Gastrocnemius medialis (tissue), 4 donors: ENCODE measurements at regions not wholly inside any gene's neighbourhood (a gene's known extent, or its start where the extent isn't known, plus 50 kb on each side); places are given as distances from the start of the nearest gene placed in this dataset.
"Not testable (repeated sequence)": the region's sequence is repeated elsewhere in the genome, so short reads cannot be mapped to it uniquely, and the experiment has no call there.

Experiments
- ATAC-seq, 2 donors: fragments of 150-250 bp; one replicate each; pipeline ENCODE4 v1.9.1; 2016
- DNase-seq, 2 donors: peaks; one replicate each; pipeline ENCODE4 v3.0.0-alpha.2; 2019
- H3K27ac ChIP-seq, 4 donors: fragments of 200-600 bp; sonication (generic); 1 replicate in 1 of 4; 2 replicates in 3 of 4; pipeline ENCODE4 v1.5.1; 2016 to 2018; ENCODE audit warnings: mild to moderate bottlenecking in 2 of 4, moderate library complexity in 1 of 4
- H3K27me3 ChIP-seq, 3 donors: fragments of 200-600 bp; sonication (generic) in 2 of 3; 1 replicate in 1 of 3; 2 replicates in 2 of 3; pipeline versions ENCODE4 v1.5.1 to v1.6.0; 2016 to 2019; ENCODE audit warnings: mild to moderate bottlenecking in 1 of 3, moderate library complexity in 1 of 3
- H3K36me3 ChIP-seq, 2 donors: fragments of 200-600 bp; sonication (generic) in 1 of 2; one replicate each; pipeline ENCODE4 v1.5.1; 2017 to 2018
- H3K4me1 ChIP-seq, 2 donors: fragments of 200-600 bp; sonication (generic) in 1 of 2; one replicate each; pipeline ENCODE4 v1.5.1; 2016 to 2017; ENCODE audit warnings: mild to moderate bottlenecking in 2 of 2
- H3K4me3 ChIP-seq, 4 donors: fragments of 200-600 bp; sonication (generic) in 3 of 4; 1 replicate in 1 of 4; 2 replicates in 3 of 4; pipeline ENCODE4 v1.5.1; 2016 to 2019; ENCODE audit warnings: mild to moderate bottlenecking in 2 of 4
- H3K9me3 ChIP-seq, 3 donors: fragments of 200-600 bp; sonication (generic) in 2 of 3; 1 replicate in 1 of 3; 2 replicates in 2 of 3; pipeline ENCODE4 v1.5.1; 2016 to 2019
- POLR2A ChIP-seq, 2 donors: fragments of 450-650 bp; IDR thresholded peaks; one replicate each; pipeline ENCODE4 v1.6.1; 2017; ENCODE audit warnings: antibody characterized with exemption in 2 of 2, mild to moderate bottlenecking in 2 of 2, moderate library complexity in 2 of 2
- in situ Hi-C, 4 donors: fragments of 200-750 bp; cut with MboI; loops; one replicate each; pipeline versions ENCODE4 v1.15.0 to v1.8.0; 2017; ENCODE audit warnings: low sequenced_read_pairs in 4 of 4
- intact Hi-C: fragments of 100-400 bp; cut with DNase I; formaldehyde crosslinking; loops from one replicate; pipeline ENCODE4 v1.15.1; 2023; ENCODE audit warnings: low total_unique reads
- TF ChIP-seq, protein P1 (sequence below), 5 experiments: fragments of 450-650 bp in 3 of 5; fragments of 200-600 bp in 2 of 5; sonication (generic) in 2 of 5; IDR thresholded peaks in 4 of 5; conservative IDR thresholded peaks in 1 of 5; 1 replicate in 4 of 5; 2 replicates in 1 of 5; pipeline ENCODE4 v1.5.1; 2016 to 2019; ENCODE audit warnings: antibody characterized with exemption in 5 of 5, mild to moderate bottlenecking in 3 of 5, moderate library complexity in 3 of 5

DNA sequence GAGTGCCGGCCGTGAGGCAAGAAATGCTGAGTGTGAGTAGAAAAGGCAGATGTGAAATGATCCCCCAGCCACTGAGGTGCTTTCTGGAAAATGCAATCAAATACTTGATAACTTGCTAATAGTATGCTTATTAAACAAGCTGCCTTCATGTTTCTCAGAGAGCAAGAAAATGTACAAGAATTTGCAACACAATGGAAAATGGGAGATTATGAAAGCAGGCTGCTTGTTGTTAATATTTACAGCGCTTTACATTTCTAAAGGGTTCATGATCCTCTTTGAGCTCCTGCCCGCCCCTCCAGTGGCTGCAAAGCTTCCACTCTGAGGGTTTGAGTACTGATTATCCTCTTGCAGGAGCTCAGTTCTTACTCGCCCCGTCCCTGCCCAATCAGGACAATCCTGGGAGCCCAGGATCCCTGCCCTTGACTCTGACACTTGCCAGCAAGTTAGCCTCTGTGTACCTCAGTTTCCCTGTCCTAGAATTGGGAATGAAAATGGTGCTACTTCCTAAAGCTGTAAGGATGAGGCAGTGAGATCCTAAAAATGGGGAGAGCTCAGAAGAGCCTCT lies 645.1 kb downstream of the TBC1D22A start:
- DNase-seq: no peak
- intact Hi-C loops: no loop called here
- H3K27ac ChIP-seq: no peak overlapping the region
- no peaks in the 10 kb centered on the region for H3K9me3 ChIP-seq
- H3K36me3 ChIP-seq: no peaks in the 10 kb centered on the region
- TF ChIP-seq POLR2A (IDR thresholded peaks at IDR 0.05): no peak
- TF ChIP-seq, protein P1, sequence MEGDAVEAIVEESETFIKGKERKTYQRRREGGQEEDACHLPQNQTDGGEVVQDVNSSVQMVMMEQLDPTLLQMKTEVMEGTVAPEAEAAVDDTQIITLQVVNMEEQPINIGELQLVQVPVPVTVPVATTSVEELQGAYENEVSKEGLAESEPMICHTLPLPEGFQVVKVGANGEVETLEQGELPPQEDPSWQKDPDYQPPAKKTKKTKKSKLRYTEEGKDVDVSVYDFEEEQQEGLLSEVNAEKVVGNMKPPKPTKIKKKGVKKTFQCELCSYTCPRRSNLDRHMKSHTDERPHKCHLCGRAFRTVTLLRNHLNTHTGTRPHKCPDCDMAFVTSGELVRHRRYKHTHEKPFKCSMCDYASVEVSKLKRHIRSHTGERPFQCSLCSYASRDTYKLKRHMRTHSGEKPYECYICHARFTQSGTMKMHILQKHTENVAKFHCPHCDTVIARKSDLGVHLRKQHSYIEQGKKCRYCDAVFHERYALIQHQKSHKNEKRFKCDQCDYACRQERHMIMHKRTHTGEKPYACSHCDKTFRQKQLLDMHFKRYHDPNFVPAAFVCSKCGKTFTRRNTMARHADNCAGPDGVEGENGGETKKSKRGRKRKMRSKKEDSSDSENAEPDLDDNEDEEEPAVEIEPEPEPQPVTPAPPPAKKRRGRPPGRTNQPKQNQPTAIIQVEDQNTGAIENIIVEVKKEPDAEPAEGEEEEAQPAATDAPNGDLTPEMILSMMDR (IDR thresholded peaks at IDR 0.05 in 4 of 5, conservative IDR thresholded peaks at IDR 0.05 in 1 of 5): no peak
- H3K27me3 ChIP-seq: no peaks in the 10 kb centered on the region
- ATAC-seq: no peak
- no peaks in the 10 kb centered on the region for H3K4me1 ChIP-seq
- H3K4me3 ChIP-seq: no peak overlapping the region
- in situ Hi-C loops: no loop called here

DNA sequence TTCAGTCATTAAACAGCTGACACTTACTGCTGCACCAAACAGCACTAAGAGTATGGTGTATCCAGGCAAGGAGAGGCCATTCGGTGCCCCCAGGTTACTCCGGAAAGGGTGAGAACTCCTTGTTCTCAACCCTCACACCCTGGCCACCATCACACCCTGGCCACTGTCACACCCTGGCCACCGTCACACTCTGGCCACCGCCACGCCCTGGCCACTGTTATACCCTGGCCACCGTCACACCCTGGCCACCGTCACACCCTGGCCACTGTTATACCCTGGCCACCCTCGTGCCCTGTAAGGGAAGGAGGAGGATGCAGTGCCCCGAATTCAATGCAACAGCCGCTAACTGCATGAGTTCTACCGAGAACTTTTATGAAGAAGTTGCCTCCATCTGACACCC lies 644.4 kb downstream of the TBC1D22A start:
- ATAC-seq (no peak), DNase-seq (no peak)
- in situ Hi-C loops (no loop called here), intact Hi-C loops (no loop called here)
- Histone ChIP-seq H3K9me3 (no peaks in the 10 kb centered on the region), H3K4me1 (no peaks in the 10 kb centered on the region), H3K4me3 (no peak overlapping the region), H3K27ac (no peak overlapping the region), H3K36me3 (no peaks in the 10 kb centered on the region), H3K27me3 (no peaks in the 10 kb centered on the region)
- TF ChIP-seq, protein P1 (IDR thresholded peaks at IDR 0.05 in 4 of 5, conservative IDR thresholded peaks at IDR 0.05 in 1 of 5): no peak

DNA sequence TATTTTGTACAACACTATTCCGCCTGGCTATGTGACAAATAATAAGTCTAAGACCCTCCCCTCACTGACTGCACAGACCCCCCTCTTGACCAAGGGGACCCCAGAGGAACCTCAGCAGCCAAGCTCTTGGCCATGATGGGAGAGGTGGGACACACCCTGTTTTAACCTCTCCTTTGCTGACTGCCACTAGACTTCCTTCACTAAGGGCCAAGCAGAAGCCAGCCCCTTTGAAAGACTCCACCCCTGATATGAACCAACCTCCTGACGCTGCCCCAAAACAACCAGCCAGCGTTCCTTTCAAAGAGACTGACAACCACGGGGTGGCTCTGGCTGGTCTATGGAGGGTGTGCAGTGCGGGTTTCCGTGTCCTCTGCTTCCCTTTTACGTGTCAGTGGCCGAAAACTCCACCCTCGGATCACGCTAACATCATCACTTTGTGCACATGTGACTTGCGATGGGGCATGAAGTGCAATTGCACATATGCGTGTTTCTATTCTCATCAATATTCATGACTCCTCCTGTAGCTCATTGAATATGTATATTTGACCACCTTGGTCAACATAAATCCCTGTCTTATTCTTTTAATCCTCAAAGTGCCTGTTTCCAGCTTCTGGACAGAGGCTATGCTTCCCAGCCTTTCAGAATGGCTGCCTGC lies 643.9 kb downstream of the TBC1D22A start:
- Histone ChIP-seq H3K36me3 (no peaks in the 10 kb centered on the region), H3K4me1 (no peaks in the 10 kb centered on the region), H3K9me3 (no peaks in the 10 kb centered on the region), H3K27me3 (no peaks in the 10 kb centered on the region), H3K4me3 (no peak overlapping the region), H3K27ac (no peak overlapping the region)
- in situ Hi-C loops (no loop called here), intact Hi-C loops (no loop called here)
- ATAC-seq (no peak), DNase-seq (no peak)
- TF ChIP-seq POLR2A (IDR thresholded peaks at IDR 0.05): no peak
- TF ChIP-seq, protein P1 (IDR thresholded peaks at IDR 0.05 in 4 of 5, conservative IDR thresholded peaks at IDR 0.05 in 1 of 5): no peak

DNA sequence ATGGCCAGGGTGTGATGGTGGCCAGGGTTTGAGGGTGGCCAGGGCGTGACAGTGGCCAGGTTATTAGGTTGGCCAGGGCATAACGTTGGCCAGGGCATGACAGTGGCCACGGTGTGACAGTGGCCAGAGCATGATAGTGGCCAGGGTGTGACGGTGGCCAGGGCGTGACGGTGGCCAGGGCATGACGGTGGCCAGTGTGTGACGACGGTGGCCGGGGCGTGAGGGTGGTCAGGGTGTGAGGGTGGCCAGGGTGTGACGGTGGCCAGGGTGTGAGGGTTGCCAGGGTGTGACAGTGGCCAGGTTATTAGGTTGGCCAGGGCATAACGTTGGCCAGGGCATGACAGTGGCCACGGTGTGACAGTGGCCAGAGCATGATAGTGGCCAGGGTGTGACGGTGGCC lies 642.8 kb downstream of the TBC1D22A start:
- H3K9me3 ChIP-seq, DNase-seq, H3K4me1 ChIP-seq, ATAC-seq, H3K27ac ChIP-seq, intact Hi-C loops, H3K4me3 ChIP-seq, H3K36me3 ChIP-seq, H3K27me3 ChIP-seq, in situ Hi-C loops: not testable (repeated sequence)

DNA sequence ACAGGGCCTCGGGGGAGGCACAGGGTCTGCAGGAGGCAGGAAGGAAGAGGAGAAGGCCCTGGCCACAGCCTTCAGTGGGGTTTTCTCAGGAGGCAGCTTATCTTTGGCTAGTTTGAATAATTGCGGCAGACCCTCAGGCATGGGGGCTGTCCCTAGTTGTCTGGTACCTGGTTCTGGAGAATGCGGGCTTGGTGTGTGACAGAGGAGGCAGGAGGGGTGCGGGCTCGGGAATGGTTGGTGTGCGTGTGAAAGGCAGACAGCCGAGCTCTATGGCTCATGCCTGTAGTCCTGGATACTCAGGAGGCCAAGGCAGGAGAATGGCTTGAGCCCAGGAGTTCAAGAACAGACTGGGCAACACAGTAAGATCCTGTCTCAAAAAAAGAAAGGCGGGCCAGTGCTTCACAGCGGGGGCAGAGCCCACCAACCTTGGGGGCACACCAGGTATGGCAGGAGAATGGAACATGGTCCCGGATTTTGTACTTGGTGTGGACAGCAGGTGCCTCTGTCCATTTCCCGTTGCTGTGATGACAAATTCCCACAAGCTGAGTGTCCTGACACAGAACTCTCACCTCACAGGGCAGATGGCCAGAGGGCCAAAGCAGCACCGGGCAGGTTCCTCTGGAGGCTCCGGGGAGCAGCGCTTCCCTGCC lies 640.6 kb downstream of the TBC1D22A start:
- DNase-seq (no peak), ATAC-seq (no peak)
- in situ Hi-C loops: no loop called here
- Histone ChIP-seq H3K27ac (no peak overlapping the region), H3K9me3 (no peaks in the 10 kb centered on the region), H3K4me3 (no peak overlapping the region), H3K4me1 (no peaks in the 10 kb centered on the region), H3K36me3 (no peaks in the 10 kb centered on the region), H3K27me3 (no peaks in the 10 kb centered on the region)
- TF ChIP-seq, protein P1 (IDR thresholded peaks at IDR 0.05 in 4 of 5, conservative IDR thresholded peaks at IDR 0.05 in 1 of 5): no peak
- TF ChIP-seq POLR2A (IDR thresholded peaks at IDR 0.05): no peak
- intact Hi-C loops: no loop called here
